ENCODE measurements at regions not wholly inside any gene's neighbourhood (a gene's known extent, or its start where the extent isn't known, plus 50 kb on each side); places are given as distances from the start of the nearest gene placed in this dataset.

- no peaks in the 10 kb centered on the region for H3K36me3 Mint-ChIP-seq (ENCODE audit: low read depth)
- ChIA-PET POLR2A (no interaction called here), CTCF (no interaction called here)
Observed at GRCh38 chr2:60324536-60324935, 228.9 kb downstream of the BCL11A start.

GRCh38 chr2:60321816-60322215 lies 231.6 kb downstream of the BCL11A start:
- intact Hi-C loops (cut with DNase I, micrococcal nuclease): no loop called here
- DNase-seq: no peak
- Mint-ChIP-seq H3K4me1 (ENCODE audit: low read depth) (no peaks in the 10 kb centered on the region), H3K36me3 (ENCODE audit: low read depth) (no peaks in the 10 kb centered on the region), H3K9me3 (peaks cover 5% of the 10 kb centered on the region), H3K4me3 (no peak overlapping the region), H3K27ac (no peak overlapping the region), H3K27me3 (no peaks in the 10 kb centered on the region)
- Histone ChIP-seq H3K9me3 (ENCODE audit: control insufficient read depth in 1 of 2, insufficient read depth in 1 of 2, low read length in 2 of 2) (peaks cover 0 to 3% of the 10 kb centered on the region in 2 experiments), H3K27ac (ENCODE audit: low read depth in 1 of 2, low read length in 2 of 2) (no peak overlapping the region), H3K27me3 (ENCODE audit: control insufficient read depth in 1 of 2, insufficient read depth in 2 of 2, low read length in 2 of 2) (no peaks in the 10 kb centered on the region), H3K36me3 (ENCODE audit: insufficient read depth, low read length) (no peaks in the 10 kb centered on the region), H3K4me3 (ENCODE audit: low read length) (no peak overlapping the region), H3K4me1 (ENCODE audit: insufficient read depth, low read length) (no peaks in the 10 kb centered on the region)
- TF ChIP-seq CTCF (IDR thresholded peaks at IDR 0.05): no peak
- no peak for ATAC-seq (ENCODE audit: poor library complexity)
- ChIA-PET POLR2A (no interaction called here), CTCF (no interaction called here)

More at GRCh38 chr2:60324536-60324935, 228.9 kb downstream of the BCL11A start:
- H3K4me3 Mint-ChIP-seq: no peak overlapping the region
- peaks cover 5% of the 10 kb centered on the region for H3K9me3 Mint-ChIP-seq
- ATAC-seq (ENCODE audit: poor library complexity) (no peak), DNase-seq (no peak)
- Histone ChIP-seq H3K4me1 (ENCODE audit: insufficient read depth, low read length) (no peaks in the 10 kb centered on the region), H3K9me3 (ENCODE audit: control insufficient read depth in 1 of 2, insufficient read depth in 1 of 2, low read length in 2 of 2) (peaks cover 0 to 3% of the 10 kb centered on the region in 2 experiments), H3K4me3 (ENCODE audit: low read length) (no peak overlapping the region), H3K36me3 (ENCODE audit: insufficient read depth, low read length) (no peaks in the 10 kb centered on the region), H3K27ac (ENCODE audit: low read depth in 1 of 2, low read length in 2 of 2) (no peak overlapping the region), H3K27me3 (ENCODE audit: control insufficient read depth in 1 of 2, insufficient read depth in 2 of 2, low read length in 2 of 2) (no peaks in the 10 kb centered on the region)
- H3K4me1 Mint-ChIP-seq (ENCODE audit: low read depth): no peaks in the 10 kb centered on the region
- H3K27ac Mint-ChIP-seq: no peak overlapping the region
- intact Hi-C loops (cut with DNase I, micrococcal nuclease): no loop called here
- no peaks in the 10 kb centered on the region for H3K27me3 Mint-ChIP-seq
- no peak for TF ChIP-seq CTCF (IDR thresholded peaks at IDR 0.05)

- no peaks in the 10 kb centered on the region for H3K4me1 Mint-ChIP-seq (ENCODE audit: low read depth)
- no peak for ATAC-seq (ENCODE audit: poor library complexity)
- H3K9me3 Mint-ChIP-seq: peaks cover 3% of the 10 kb centered on the region
- no peak for DNase-seq
- H3K27me3 Mint-ChIP-seq: no peaks in the 10 kb centered on the region
- no peak for TF ChIP-seq CTCF (IDR thresholded peaks at IDR 0.05)
- H3K36me3 Mint-ChIP-seq (ENCODE audit: low read depth): no peaks in the 10 kb centered on the region
- CTCF ChIA-PET: no interaction called here
- H3K27me3 ChIP-seq (ENCODE audit: control insufficient read depth in 1 of 2, insufficient read depth in 2 of 2, low read length in 2 of 2): no peaks in the 10 kb centered on the region
- POLR2A ChIA-PET: no interaction called here
- no peaks in the 10 kb centered on the region for H3K36me3 ChIP-seq (ENCODE audit: insufficient read depth, low read length)
- H3K4me3 Mint-ChIP-seq: no peak overlapping the region
- no peak overlapping the region for H3K27ac Mint-ChIP-seq
- no peaks in the 10 kb centered on the region for H3K9me3 ChIP-seq (ENCODE audit: control insufficient read depth in 1 of 2, insufficient read depth in 1 of 2, low read length in 2 of 2)
- no peaks in the 10 kb centered on the region for H3K4me1 ChIP-seq (ENCODE audit: insufficient read depth, low read length)
- H3K27ac ChIP-seq (ENCODE audit: low read depth in 1 of 2, low read length in 2 of 2): no peak overlapping the region
- intact Hi-C loops (cut with DNase I, micrococcal nuclease): no loop called here
- H3K4me3 ChIP-seq (ENCODE audit: low read length): no peak overlapping the region
Observed at GRCh38 chr2:60320724-60321123, 232.7 kb downstream of the BCL11A start.

Measured in CD4-positive, alpha-beta T cell (primary cell).